HK-2 (cell line): ENCODE measurements at regions not wholly inside any gene's neighbourhood (a gene's known extent, or its start where the extent isn't known, plus 50 kb on each side); places are given as distances from the start of the nearest gene placed in this dataset.
"Not testable (repeated sequence)": the region's sequence is repeated elsewhere in the genome, so short reads cannot be mapped to it uniquely, and the experiment has no call there.

Experiments used
- DNase-seq: peaks from one replicate; pipeline ENCODE4 v3.0.0-alpha.2; 2018; ENCODE audit not compliant: unreplicated experiment

DNA sequence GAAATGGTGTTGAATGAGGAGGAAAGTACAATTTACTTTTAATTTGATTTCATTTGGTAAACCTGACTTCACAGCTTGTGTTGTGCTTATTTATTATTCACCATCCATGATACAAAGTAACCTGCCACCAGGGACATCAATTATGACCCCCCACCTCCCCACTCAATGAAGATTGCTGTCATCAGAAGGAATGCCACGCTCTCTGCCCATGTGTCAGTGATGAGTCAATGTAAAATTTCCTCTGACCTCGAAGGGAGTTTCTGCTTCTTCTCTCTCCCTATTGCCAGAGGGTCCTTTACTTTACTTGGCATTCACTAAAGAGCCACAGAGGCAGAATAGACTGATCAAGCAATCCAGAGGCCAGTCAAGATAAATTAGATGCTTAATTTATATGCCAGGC lies 759.7 kb downstream of the CDH11 start:
- DNase-seq = peak; percentile 53

DNA sequence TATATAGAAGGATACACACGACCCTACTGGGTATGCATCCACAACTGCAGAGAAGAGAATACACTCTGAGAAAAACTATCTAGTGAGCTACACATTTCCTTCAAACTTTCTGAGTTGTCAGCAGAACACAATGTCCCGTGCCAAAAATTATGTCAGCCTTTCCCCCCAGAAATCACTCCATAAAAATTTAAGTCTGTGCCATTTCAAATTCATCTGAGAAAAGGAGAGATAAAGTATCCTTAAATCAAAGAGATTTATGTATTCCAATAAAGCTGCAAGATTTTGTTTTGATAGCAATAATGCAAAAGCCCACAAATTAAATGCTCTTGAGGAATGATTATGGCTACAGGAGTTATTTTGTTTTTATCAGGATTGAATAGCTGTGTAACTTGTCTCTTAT lies 760.1 kb downstream of the CDH11 start:
- no peak for DNase-seq

DNA sequence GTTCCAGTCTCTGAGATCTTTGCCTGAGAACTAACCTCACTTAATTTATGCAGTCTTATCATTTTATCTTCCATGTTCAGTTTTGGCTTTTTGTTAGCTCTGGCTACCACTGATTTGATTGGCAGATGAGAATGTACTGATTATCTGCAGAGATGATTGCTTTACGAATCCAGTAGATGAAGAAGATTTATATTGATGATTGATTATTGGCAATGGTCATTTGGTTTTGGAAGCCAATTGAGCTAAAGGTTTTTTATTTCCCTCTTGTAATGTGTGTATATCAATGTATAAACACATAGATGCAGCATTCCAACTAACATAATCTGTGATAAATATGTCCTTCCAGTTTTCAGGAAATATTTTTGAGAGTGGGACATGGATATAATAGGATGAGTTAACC lies 763.6 kb downstream of the CDH11 start:
- no peak for DNase-seq

DNA sequence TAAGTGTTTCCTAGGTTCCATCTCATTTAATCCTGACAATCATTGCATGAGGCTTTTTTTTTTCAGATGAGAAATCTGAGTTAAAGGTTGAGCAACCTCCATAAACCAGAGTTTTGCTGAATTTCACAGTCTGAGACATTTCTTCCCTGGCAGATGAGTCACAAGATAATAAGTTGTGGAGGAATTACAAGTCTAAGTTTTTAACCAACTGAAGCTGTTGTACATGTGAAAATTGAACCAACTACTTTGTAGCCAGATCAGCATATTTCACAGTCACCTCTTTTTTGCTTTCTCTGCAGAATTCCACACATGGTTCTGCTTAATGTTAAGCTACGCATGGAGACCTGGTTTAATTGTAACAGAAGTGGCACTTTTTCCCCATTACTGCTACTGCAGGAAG lies 765.6 kb downstream of the CDH11 start:
- no peak for DNase-seq

DNA sequence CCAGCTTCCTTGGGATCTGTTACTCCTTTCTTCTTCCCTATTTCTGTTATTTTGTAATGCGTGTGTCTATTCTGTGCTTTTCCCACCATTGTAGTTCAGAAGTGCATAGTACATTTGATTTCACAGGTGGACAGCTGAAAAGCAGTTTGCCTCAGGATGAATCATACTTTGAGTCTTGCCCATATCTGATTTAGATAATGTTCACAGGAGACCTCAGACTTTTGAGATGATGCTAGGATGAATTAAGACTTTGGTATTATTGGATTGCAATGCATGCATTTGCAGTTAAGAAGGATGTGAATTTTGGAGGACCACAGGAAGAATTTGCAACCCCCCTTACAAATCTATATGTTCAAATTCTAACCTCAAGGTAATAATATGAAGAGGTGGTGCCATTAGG lies 769.6 kb downstream of the CDH11 start:
- no peak for DNase-seq

DNA sequence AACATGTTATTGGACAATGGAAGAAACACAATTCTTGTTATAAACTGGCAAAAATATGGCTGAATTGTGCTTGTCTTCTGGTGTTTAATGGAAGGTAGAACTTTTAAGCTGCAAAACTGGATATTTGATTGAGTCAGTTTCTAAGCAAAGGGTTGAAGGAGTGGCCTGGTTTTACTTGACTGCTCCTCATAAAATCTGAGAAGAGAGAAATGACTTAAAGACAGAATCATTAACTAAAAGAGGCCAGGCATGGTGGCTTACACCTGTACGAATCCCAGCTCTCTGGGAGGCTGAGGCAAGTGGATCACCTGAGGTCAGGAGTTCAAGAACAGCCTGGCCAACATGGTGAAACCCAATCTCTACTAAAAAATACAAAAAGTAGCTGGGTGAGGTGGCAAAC lies 770.7 kb downstream of the CDH11 start:
- no peak for DNase-seq

DNA sequence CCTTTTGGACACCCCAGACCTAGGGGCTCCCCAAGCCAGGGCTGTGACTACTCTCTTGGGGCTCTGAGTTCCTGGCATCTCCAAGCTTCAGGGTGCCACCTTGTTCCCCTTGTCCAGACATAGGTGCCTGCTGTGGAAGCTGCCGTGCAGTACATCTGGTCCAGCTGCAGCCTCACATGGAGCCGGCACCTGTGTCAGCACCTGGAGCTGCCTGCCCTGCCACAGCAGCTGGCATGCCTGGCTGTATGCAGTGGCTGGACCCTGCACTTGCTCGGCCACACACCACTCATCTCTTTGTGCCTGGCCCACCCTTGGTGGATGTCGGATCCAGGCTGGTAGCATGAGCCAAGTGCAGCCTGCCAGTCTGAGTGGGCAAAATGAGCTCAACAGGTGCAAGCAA lies 775.8 kb downstream of the CDH11 start:
- DNase-seq = no peak

DNA sequence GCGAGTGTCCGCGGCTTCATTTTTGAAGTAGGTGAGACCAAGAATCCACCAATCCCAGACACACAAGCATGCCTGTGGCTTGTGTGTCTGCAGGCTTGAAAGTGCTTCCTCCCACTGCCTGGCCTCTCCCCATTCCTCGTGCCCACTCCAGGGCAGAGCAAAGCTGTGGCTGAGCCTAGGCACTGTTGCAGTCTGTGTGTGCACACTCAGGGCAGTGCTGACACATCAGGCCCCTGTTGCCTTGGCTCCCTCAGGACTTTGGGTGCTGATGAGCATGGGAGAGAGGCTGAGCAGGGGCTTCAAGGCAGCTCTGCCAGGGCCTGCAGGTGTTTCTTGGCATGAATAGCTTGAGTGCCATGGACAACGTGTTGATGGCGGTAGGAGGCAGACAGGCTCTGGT lies 776.7 kb downstream of the CDH11 start:
- no peak for DNase-seq

DNA sequence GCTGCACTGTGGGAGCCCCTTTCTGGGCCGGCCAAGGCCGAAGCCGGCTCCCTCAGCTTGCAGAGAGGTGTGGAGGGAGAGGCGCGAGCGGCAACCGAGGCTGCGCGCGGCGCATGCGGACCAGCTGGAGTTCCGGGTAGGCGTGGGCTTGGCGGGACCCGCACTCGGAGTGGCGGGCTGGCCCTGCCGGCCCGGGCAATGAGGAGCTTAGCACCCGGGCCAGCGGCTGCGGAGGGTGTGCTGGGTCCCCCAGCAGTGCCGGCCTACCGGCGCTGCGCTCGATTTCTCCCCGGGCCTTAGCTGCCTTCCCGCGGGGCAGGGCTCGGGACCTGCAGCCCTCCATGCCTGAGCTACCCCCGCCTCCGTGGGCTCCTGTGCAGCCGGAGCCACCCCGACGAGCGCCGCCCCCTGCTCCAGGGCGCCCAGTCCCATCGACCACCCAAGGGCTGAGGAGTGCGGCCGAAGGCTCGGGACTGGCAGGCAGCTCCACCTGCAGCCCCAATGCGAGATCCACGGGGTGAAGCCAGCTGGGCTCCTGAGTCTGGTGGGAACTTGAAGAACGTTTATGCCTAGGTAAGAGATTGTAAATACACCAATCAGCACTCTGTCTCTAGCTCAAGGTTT lies 777.9 kb downstream of the CDH11 start:
- not testable (repeated sequence) for DNase-seq

DNA sequence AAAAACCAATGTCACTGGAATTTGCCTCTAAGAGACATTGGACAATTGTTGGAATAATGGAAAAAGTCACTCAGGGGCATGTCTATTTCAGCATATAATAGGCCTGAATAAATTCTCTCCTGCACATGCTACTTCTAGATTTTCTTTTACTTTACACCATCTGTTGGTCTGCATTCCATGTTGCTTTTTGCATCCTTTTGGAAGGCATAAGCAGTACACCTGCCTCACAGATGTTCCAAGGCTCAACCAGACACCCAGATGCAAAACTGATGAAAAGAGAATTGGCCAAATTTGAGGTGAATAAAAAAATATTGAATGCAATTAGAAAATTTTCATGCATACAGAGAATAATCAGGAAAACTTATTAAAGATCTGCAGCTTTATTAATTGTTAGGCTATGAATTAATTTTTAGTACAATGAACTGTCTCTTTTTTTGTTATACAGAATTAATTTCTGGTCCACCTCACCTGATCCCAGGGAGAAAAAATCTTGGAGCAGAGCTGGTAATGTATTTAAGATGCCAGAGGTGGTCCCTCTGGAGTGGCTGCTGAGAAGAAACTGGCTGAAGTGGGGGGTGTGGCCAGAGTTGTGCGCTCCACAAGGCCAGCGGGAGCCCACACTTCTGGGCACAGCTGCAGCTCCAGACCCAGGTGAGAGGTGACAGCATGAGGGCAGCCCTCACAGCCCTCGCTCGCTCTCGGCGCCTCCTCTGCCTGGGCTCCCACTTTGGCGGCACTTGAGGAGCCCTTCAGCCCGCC lies 778.6 kb downstream of the CDH11 start:
- DNase-seq = no peak

DNA sequence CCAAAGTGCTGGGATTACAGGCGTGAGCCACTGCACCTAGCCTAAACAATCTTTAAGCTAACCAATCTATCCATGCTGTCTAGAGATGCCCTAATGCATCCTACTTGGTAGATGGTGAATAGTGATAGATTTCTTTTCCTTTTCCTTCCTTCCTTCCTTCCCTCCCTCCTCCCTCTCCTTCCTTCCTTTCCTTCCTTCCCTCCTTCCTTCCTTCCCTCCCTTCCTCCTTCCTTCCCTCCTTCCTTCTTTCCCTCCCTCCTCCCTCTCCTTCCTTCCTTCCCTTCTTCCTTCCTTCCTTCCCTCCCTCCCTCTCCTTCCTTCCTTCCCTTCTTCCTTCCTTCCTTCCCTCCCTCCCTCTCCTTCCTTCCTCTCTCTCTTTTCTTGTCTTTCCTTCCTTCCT lies 780.5 kb downstream of the CDH11 start:
- not testable (repeated sequence) for DNase-seq

DNA sequence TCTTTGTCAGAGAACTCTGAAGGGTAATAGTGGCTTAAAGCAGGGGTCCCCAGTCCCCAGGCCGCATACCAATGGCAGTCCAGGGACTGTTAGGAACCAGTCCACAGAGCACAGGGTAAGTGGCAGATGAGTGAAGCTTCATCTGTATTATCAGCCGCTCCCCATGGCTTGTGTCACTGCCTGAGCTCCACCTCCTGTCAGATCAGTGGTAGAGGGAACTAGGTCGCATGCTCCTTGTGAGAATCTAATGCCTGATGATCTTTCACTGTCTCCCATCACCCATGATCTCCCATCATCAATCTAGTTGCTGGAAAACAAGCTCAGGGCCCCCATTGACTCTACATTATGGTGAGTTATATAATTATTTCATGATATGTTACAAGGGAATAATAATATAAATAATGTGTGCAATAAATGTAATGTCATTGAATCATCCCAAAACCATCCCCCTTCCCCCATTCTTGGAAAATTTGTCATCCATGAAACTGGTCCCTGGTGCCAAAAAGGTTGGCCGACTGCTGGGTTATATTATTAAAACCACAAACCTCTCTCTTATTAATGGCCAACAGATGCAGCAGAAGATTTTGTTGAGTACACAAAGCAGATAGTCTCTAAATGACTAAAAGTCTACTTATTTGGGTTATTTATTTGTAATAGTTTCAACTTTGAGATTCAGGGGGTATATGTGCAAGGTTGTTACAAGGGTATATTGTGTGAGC lies 782.7 kb downstream of the CDH11 start:
- DNase-seq = no peak

DNA sequence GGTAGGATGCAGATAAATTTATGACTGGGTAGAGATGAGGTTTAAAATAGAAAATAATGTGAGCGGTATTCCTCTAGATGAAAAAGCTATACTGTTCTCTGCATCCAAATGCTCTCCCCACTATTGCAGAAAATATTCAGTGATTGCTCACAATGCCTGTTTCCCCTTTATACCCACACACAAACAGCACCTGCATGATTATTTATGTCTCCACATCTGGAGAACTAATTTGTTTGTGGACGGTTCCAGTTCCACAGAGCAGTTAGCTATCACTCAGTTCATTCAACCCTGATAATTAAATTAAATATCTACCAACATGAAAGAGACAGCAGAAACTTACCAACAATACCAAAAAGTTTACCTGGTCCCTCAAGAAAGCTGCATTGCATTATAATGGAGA lies 800.0 kb downstream of the CDH11 start:
- DNase-seq = no peak

DNA sequence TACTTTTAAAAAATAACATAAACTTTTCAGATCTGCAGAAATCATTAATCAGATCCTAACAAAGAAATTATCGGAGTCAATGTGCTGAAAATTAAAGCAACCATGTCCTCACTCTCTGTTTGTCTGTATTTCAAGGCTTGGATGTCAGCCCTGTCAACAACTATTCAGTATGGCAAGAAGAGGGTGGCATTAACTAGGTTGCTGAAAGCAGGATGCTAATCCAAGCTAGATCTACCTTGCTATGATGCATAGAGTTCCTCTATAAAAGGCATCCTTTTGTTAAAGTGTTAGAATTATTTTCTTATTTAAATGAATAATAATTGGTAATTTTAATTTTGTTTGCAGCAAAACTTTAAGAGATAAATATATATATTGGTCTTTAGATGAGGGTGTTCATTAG lies 800.8 kb downstream of the CDH11 start:
- DNase-seq = no peak

DNA sequence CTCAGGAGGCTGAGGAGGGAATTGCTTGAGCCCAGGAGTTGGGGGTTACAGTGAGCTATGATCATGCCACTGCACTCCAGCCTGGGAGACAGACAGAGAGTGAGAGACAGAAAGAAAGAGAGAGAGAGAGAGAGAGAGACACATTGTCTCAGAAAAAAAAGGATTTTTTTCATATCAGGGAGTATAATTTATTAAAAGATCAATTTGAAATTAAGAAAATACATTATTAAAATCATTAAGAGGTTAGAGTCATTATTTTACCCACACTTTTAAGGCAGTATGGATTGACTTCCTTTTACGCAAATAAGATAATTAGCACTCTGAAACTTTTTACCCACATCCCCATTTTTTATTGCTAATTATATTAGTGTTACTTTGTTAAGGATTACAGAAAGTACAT lies 804.3 kb downstream of the CDH11 start:
- DNase-seq = no peak

DNA sequence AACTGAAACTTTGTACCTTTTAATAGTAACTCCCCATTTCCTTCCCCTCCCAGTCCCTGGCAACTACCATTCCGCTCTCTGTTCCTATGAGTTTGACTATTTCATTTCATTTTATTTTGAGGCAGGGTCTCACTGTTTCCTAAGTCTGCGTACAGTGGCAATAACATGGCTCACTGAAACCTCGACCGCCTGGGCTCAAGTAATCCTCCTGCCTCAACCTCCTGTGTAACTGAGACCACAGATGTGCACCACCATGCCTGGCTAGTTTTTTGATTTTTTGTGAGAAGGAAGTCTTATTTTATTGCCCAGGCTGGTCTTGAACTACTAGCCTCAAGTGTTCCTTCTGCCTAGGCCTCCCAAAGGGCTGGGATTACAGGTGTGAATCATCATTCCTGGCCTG lies 808.1 kb downstream of the CDH11 start:
- DNase-seq = no peak

DNA sequence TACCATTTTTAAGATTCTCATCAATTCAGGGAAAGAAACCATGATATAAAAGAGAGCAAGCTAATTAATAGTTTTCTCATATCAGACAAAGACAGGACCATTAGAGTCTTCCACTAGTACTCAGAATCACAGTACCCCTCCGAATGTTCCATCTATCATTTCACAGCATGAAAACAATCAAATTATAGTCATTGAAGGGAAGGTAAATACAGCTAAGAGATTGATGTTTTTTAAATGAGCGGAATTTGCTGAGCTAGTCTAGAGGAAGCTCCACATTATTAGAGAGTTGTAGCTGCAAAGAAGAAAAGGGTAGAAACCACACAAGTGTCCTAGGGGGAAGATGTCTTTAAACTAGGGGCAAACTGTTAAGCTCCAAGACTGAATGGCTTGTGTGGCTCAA lies 808.9 kb downstream of the CDH11 start:
- DNase-seq = no peak

DNA sequence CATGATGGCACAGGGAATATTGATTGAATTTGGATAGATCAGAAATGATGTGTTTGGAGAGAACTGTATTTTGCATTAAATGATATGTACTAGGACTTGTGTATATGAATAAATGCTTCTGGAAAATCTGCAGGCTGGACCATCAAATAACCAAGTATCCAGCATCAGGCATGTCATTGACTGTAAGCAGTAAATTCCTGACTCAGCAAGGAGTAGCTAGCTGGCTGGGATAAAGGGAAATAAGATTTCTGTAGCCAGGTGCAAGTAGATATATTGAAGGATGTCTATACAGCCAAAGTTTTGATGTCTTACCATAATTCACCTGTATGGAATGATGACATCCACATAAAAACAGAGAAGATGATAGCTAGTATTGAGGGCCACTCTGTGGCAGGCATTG lies 809.6 kb downstream of the CDH11 start:
- no peak for DNase-seq

DNA sequence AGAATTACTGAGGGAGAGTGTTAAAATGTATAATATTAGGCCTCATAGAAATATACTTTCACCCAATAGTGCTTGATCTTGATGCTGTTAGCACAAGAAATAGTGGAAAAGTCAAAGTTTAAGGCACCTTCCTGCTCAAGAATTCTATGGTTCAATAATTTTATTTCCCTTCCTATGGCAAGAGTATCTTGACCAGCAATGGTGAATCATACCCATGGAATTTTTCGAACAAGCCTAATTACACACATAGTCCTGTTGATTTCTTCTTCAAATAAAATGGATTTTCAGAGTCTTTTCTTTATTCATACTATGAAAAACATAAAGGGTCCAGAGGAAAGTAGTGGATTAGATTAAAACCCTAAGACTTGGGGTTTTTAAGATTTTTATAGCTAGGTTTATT lies 810.6 kb downstream of the CDH11 start:
- DNase-seq = no peak

DNA sequence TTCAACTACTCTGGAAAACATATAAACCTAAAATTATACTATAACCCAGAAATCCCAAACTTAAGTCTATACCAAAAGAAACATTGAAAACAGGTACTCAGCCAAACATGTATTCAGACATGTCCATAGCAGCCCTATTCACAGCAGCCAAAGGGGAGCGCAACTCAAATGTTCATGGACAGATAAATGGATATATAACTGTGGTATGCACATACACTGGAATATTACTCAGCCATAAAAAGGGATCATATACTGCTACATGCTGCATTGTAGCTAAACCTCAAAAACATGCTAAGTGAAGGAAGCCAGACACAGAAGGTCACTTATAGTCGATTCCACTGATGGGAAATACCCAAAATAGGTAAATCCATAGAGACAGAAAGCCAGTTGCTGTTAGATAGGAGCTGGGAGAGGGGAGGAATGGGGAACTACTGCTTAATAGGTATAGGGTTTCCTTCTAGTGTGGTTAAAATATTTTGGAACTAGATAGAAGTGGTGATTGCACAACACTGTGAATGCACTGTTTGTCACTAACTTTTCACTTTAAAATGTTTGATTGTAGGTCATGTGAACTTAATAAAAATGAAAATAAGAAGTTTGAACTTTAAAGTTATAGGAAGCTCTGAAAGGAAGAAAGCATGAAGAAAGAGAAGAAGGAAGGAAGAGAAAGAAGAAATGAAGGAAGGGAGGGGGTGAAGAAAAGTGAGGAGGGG lies 812.3 kb downstream of the CDH11 start:
- no peak for DNase-seq

DNA sequence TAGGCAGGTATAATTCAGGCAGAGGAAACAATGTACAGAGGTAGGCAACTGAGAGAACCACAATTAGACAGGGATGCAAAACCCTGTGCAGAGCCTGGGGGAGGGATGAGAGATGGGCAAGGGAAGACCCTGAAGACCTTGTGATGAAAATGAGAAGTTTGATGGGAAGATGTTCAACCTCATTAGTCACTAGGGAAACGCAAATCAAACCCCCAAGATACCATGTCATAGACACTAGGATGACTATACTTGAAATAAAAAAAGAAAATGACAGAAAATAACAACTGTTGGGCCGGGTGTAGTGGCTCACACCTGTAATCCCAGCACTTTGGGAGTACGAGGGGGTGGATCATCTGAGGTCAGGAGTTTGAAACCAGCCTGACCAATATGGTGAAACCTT lies 813.1 kb downstream of the CDH11 start:
- DNase-seq = no peak

DNA sequence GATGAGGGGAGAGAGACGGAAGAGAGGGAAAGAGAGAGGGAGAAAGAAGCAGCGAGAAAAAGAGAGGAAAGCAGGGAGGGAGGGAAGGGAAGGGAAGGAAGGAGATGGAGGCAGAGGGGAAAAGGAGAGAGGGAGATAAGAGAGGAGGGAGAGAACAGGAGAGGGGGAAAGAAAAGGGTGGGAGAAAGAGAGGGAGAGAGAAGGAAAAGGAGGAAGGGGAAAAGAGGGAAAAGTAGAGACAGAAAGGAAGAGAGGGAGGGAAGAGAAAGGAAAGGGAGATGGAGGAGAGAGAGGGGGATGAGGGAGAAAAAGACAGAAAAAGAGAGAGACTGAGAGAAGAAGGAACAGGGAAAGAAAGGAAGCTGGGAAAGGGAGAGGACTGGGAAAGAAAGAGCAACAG lies 814.4 kb downstream of the CDH11 start:
- DNase-seq = no peak

DNA sequence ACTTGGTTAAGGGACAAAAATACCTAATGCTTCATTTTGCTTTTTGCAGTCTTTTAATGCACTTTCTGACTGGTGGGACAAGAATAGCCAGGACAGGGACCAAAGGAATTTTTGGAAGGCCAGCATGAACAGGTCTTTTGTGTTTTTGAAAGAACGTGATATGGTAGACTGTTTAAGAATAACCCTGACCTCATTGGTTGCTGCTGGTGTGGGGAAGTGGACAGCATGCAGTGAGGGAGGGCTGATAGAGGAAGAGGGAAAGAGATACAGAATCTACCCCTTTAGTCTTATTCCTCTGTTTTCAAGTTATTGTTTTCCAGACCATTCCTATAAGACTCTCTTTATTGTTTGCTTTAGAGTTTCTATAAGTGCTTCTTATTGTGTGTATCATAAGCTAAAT lies 816.2 kb downstream of the CDH11 start:
- DNase-seq = no peak
